Neural progenitor cell (in vitro differentiated cells): ENCODE measurements at regions not wholly inside any gene's neighbourhood (a gene's known extent, or its start where the extent isn't known, plus 50 kb on each side); places are given as distances from the start of the nearest gene placed in this dataset.
"Not testable (repeated sequence)": the region's sequence is repeated elsewhere in the genome, so short reads cannot be mapped to it uniquely, and the experiment has no call there.

Experiments used
- DNase-seq: peaks from one replicate; pipeline ENCODE4 v3.0.0-alpha.2; 2016; ENCODE audit warnings: low spot score
- H2AFZ ChIP-seq: fragments of 200-600 bp; sonication (generic); replicated peaks from 2 replicates; pipeline ENCODE4 v1.6.1; 2016; ENCODE audit warnings: antibody characterized with exemption
- H3F3A ChIP-seq: fragments of 200-600 bp; sonication (generic); 2 replicates; pipeline ENCODE4 v1.6.1; 2016; ENCODE audit warnings: antibody characterized with exemption, low read depth
- H3K27ac ChIP-seq: fragments of 200-600 bp; sonication (generic); 2 replicates; pipeline ENCODE4 v1.5.1; 2016; ENCODE audit warnings: mild to moderate bottlenecking
- H3K27me3 ChIP-seq: fragments of 200-600 bp; sonication (generic); 2 replicates; pipeline ENCODE4 v1.6.1; 2016; ENCODE audit warnings: mild to moderate bottlenecking, moderate library complexity
- H3K36me3 ChIP-seq: fragments of 200-600 bp; sonication (generic); 2 replicates; pipeline ENCODE4 v1.5.1; 2016
- H3K4me1 ChIP-seq: fragments of 200-600 bp; sonication (generic); 2 replicates; pipeline ENCODE4 v1.6.1; 2016; ENCODE audit warnings: mixed run types
- H3K4me2 ChIP-seq: fragments of 200-600 bp; sonication (generic); 2 replicates; pipeline ENCODE4 v1.6.1; 2016
- H3K4me3 ChIP-seq: fragments of 200-600 bp; sonication (generic); 2 replicates; pipeline ENCODE4 v1.5.1; 2016
- H3K79me2 ChIP-seq: fragments of 200-600 bp; sonication (generic); 2 replicates; pipeline ENCODE4 v1.6.1; 2016; ENCODE audit warnings: low read depth
- H3K9ac ChIP-seq: fragments of 200-600 bp; sonication (generic); 2 replicates; pipeline ENCODE4 v1.6.1; 2016
- H3K9me3 ChIP-seq: fragments of 200-600 bp; sonication (generic); 2 replicates; pipeline ENCODE4 v1.5.1; 2016; ENCODE audit warnings: low read depth
- H4K20me1 ChIP-seq: fragments of 200-600 bp; sonication (generic); 2 replicates; pipeline ENCODE4 v1.6.1; 2016; ENCODE audit warnings: low read depth
- H3K27ac Mint-ChIP-seq: 3 replicates; pipeline ENCODE4 v1.8.0; 2021; ENCODE audit warnings: mixed read lengths
- H3K27me3 Mint-ChIP-seq: 2 replicates; pipeline ENCODE4 v1.8.0; 2022; ENCODE audit warnings: low read depth, mild to moderate bottlenecking, inconsistent platforms, moderate library complexity, mixed read lengths; ENCODE audit not compliant: insufficient read depth
- H3K36me3 Mint-ChIP-seq: 3 replicates; pipeline ENCODE4 v1.8.0; 2021; ENCODE audit warnings: mixed read lengths
- H3K4me1 Mint-ChIP-seq: 3 replicates; pipeline ENCODE4 v1.8.0; 2021; ENCODE audit warnings: mixed read lengths
- H3K4me3 Mint-ChIP-seq: 3 replicates; pipeline ENCODE4 v1.8.0; 2021; ENCODE audit warnings: mild to moderate bottlenecking, moderate library complexity, mixed read lengths
- H3K9me3 Mint-ChIP-seq: 3 replicates; pipeline ENCODE4 v1.8.0; 2020; ENCODE audit warnings: mixed read lengths
- CTCF ChIP-seq: fragments of 200-600 bp; sonication (generic); IDR thresholded peaks from 2 replicates; pipeline ENCODE4 v1.5.1; 2017; ENCODE audit warnings: antibody characterized with exemption, mild to moderate bottlenecking
- EZH2 ChIP-seq: fragments of 200-600 bp; sonication (generic); IDR thresholded peaks from 2 replicates; pipeline ENCODE4 v1.6.1; 2017; ENCODE audit warnings: antibody characterized with exemption, mild to moderate bottlenecking, moderate library complexity
- EZH2phosphoT487 ChIP-seq: fragments of 200-600 bp; sonication (generic); IDR thresholded peaks from 2 replicates; pipeline ENCODE4 v1.6.1; 2017; ENCODE audit warnings: antibody characterized with exemption

- H3K4me1 ChIP-seq, result no peaks in the 10 kb centered on the region
- no peak for DNase-seq
- Mint-ChIP-seq H3K36me3 (no peaks in the 10 kb centered on the region), H3K9me3 (no peaks in the 10 kb centered on the region), H3K27me3 (no peaks in the 10 kb centered on the region), H3K27ac (no peak overlapping the region), H3K4me3 (no peak overlapping the region), H3K4me1 (no peaks in the 10 kb centered on the region)
- no peaks in the 10 kb centered on the region for H3K79me2 ChIP-seq
- H3K4me3 ChIP-seq, result no peak overlapping the region
- H3K4me2 ChIP-seq, result no peak overlapping the region
- H4K20me1 ChIP-seq, result no peaks in the 10 kb centered on the region
- no peak overlapping the region for H2AFZ ChIP-seq
- H3F3A ChIP-seq, result no peaks in the 10 kb centered on the region
- TF ChIP-seq EZH2 (no peak), EZH2phosphoT487 (no peak), CTCF (no peak)
- H3K9ac ChIP-seq, result no peak overlapping the region
- H3K27ac ChIP-seq, result no peak overlapping the region
- H3K27me3 ChIP-seq, result no peaks in the 10 kb centered on the region
- no peaks in the 10 kb centered on the region for H3K9me3 ChIP-seq
- H3K36me3 ChIP-seq, result no peaks in the 10 kb centered on the region
Observed at GRCh38 chr21:35382696-35383095, 333.6 kb upstream of the RUNX1 start.

- Mint-ChIP-seq H3K4me3 (no peak overlapping the region), H3K4me1 (no peaks in the 10 kb centered on the region), H3K27me3 (no peaks in the 10 kb centered on the region), H3K9me3 (no peaks in the 10 kb centered on the region), H3K27ac (no peak overlapping the region), H3K36me3 (no peaks in the 10 kb centered on the region)
- Histone ChIP-seq H3F3A (no peaks in the 10 kb centered on the region), H3K27ac (no peak overlapping the region), H3K27me3 (no peaks in the 10 kb centered on the region), H3K36me3 (no peaks in the 10 kb centered on the region), H3K4me2 (no peak overlapping the region), H3K9ac (no peak overlapping the region), H3K79me2 (no peaks in the 10 kb centered on the region), H2AFZ (no peak overlapping the region), H3K4me3 (no peak overlapping the region), H3K9me3 (no peaks in the 10 kb centered on the region), H3K4me1 (no peaks in the 10 kb centered on the region), H4K20me1 (no peaks in the 10 kb centered on the region)
- DNase-seq, result no peak
- TF ChIP-seq CTCF (no peak), EZH2 (no peak), EZH2phosphoT487 (no peak)
Observed at GRCh38 chr21:35381743-35382310, 332.7 kb upstream of the RUNX1 start.

- H3K4me1 ChIP-seq, result not testable (repeated sequence)
Observed at GRCh38 chr21:35380304-35380703, 331.2 kb upstream of the RUNX1 start.

GRCh38 chr21:35378881-35379280 lies 329.8 kb upstream of the RUNX1 start:
- H3K27me3 Mint-ChIP-seq, result no peaks in the 10 kb centered on the region
- H3K4me3 ChIP-seq, result no peak overlapping the region
- no peak overlapping the region for H3K4me3 Mint-ChIP-seq
- H3K36me3 Mint-ChIP-seq, result no peaks in the 10 kb centered on the region
- H3K9me3 ChIP-seq, result no peaks in the 10 kb centered on the region
- no peaks in the 10 kb centered on the region for H3K4me1 ChIP-seq
- H3K4me2 ChIP-seq, result no peak overlapping the region
- H3K27me3 ChIP-seq, result no peaks in the 10 kb centered on the region
- no peaks in the 10 kb centered on the region for H3K36me3 ChIP-seq
- no peak overlapping the region for H3K27ac ChIP-seq
- no peak for TF ChIP-seq CTCF
- TF ChIP-seq EZH2, result no peak
- TF ChIP-seq EZH2phosphoT487, result no peak
- no peak overlapping the region for H3K27ac Mint-ChIP-seq
- H3K4me1 Mint-ChIP-seq, result no peaks in the 10 kb centered on the region
- no peak overlapping the region for H3K9ac ChIP-seq
- H2AFZ ChIP-seq, result no peak overlapping the region
- H4K20me1 ChIP-seq, result no peaks in the 10 kb centered on the region
- H3K79me2 ChIP-seq, result no peaks in the 10 kb centered on the region
- H3F3A ChIP-seq, result no peaks in the 10 kb centered on the region
- DNase-seq, result no peak
- no peaks in the 10 kb centered on the region for H3K9me3 Mint-ChIP-seq

More at GRCh38 chr21:35380304-35380703, 331.2 kb upstream of the RUNX1 start:
- H3K9ac ChIP-seq, H3K4me2 ChIP-seq, H4K20me1 ChIP-seq, H3K27me3 Mint-ChIP-seq, H3K36me3 ChIP-seq, H3K27ac Mint-ChIP-seq, H3K79me2 ChIP-seq, H3K36me3 Mint-ChIP-seq, H3K27ac ChIP-seq, H3K4me1 Mint-ChIP-seq, H3K4me3 ChIP-seq, H3K9me3 Mint-ChIP-seq, DNase-seq, H3F3A ChIP-seq, H3K4me3 Mint-ChIP-seq, H3K27me3 ChIP-seq, H3K9me3 ChIP-seq, H2AFZ ChIP-seq: not testable (repeated sequence)
